ENCODE measurements at regions not wholly inside any gene's neighbourhood (a gene's known extent, or its start where the extent isn't known, plus 50 kb on each side); places are given as distances from the start of the nearest gene placed in this dataset.

DNA sequence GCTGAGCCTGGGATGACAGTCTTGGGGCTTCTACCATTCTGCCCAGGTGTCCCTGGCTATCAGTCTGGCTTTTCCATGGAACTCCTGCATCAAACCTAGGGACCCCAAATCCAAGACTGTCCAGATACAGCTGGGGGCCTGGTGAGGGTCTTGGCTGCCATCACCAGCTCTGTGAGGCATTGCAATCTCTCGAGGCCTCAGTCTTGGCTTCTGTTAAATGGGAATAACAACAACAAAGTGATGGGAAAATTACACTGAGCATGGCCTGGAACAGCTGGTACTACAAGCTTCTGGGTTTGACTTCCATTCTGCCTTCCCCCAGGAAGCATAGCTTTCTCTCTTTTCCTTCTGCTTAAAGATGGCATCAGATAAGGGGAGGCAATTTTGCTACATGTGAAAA is 50.0 kb upstream of the LCTL start:
- TF ChIP-seq TAF1 (IDR thresholded peaks at IDR 0.05; ENCODE audit: borderline replicate concordance, insufficient read depth, low read length) (no peak), FOXP2 (optimal IDR thresholded peaks at IDR 0.05; ENCODE audit: borderline replicate concordance, extremely low read depth, extremely low read length, insufficient read depth) (no peak), SIN3A (IDR thresholded peaks at IDR 0.05; ENCODE audit: borderline replicate concordance, insufficient read depth, low read length) (no peak), POLR2AphosphoS5 (IDR thresholded peaks at IDR 0.05; ENCODE audit: low read depth, low read length) (no peak)
- TF ChIP-seq, protein P1, sequence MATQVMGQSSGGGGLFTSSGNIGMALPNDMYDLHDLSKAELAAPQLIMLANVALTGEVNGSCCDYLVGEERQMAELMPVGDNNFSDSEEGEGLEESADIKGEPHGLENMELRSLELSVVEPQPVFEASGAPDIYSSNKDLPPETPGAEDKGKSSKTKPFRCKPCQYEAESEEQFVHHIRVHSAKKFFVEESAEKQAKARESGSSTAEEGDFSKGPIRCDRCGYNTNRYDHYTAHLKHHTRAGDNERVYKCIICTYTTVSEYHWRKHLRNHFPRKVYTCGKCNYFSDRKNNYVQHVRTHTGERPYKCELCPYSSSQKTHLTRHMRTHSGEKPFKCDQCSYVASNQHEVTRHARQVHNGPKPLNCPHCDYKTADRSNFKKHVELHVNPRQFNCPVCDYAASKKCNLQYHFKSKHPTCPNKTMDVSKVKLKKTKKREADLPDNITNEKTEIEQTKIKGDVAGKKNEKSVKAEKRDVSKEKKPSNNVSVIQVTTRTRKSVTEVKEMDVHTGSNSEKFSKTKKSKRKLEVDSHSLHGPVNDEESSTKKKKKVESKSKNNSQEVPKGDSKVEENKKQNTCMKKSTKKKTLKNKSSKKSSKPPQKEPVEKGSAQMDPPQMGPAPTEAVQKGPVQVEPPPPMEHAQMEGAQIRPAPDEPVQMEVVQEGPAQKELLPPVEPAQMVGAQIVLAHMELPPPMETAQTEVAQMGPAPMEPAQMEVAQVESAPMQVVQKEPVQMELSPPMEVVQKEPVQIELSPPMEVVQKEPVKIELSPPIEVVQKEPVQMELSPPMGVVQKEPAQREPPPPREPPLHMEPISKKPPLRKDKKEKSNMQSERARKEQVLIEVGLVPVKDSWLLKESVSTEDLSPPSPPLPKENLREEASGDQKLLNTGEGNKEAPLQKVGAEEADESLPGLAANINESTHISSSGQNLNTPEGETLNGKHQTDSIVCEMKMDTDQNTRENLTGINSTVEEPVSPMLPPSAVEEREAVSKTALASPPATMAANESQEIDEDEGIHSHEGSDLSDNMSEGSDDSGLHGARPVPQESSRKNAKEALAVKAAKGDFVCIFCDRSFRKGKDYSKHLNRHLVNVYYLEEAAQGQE (IDR thresholded peaks at IDR 0.05; ENCODE audit: insufficient read depth in 1 of 2, low read depth in 2 of 2, low read length in 2 of 2): no peak

GRCh38 chr15:66617137-66618090 is 51.6 kb upstream of the LCTL start:
- peak; percentile 98 for TF ChIP-seq FOXP2 (optimal IDR thresholded peaks at IDR 0.05; ENCODE audit: borderline replicate concordance, extremely low read depth, extremely low read length, insufficient read depth)
- TF ChIP-seq, protein P1 (IDR thresholded peaks at IDR 0.05; ENCODE audit: insufficient read depth in 1 of 2, low read depth in 2 of 2, low read length in 2 of 2): peak in 1 of 2 experiments; percentile 65; a peak in 1 of 4 replicates
- 0 out of 2 replicates have a peak, but pooled peaks have one; percentile 62 for TF ChIP-seq SIN3A (IDR thresholded peaks at IDR 0.05; ENCODE audit: borderline replicate concordance, insufficient read depth, low read length)
- no peak; the same call in 1 of the 2 replicates for TF ChIP-seq POLR2AphosphoS5 (IDR thresholded peaks at IDR 0.05; ENCODE audit: low read depth, low read length)
- TF ChIP-seq TAF1 (IDR thresholded peaks at IDR 0.05; ENCODE audit: borderline replicate concordance, insufficient read depth, low read length): no peak

GRCh38 chr15:66619152-66619903 is 53.5 kb upstream of the LCTL start:
- TF ChIP-seq TAF1 (IDR thresholded peaks at IDR 0.05; ENCODE audit: borderline replicate concordance, insufficient read depth, low read length) (no peak), FOXP2 (optimal IDR thresholded peaks at IDR 0.05; ENCODE audit: borderline replicate concordance, extremely low read depth, extremely low read length, insufficient read depth) (no peak), SIN3A (IDR thresholded peaks at IDR 0.05; ENCODE audit: borderline replicate concordance, insufficient read depth, low read length) (no peak)

- TF ChIP-seq, protein P1 (IDR thresholded peaks at IDR 0.05; ENCODE audit: insufficient read depth in 1 of 2, low read depth in 2 of 2, low read length in 2 of 2): no peak
- TF ChIP-seq FOXP2 (optimal IDR thresholded peaks at IDR 0.05; ENCODE audit: borderline replicate concordance, extremely low read depth, extremely low read length, insufficient read depth): no peak
- TF ChIP-seq TAF1 (IDR thresholded peaks at IDR 0.05; ENCODE audit: borderline replicate concordance, insufficient read depth, low read length): no peak
- no peak for TF ChIP-seq SIN3A (IDR thresholded peaks at IDR 0.05; ENCODE audit: borderline replicate concordance, insufficient read depth, low read length)
- TF ChIP-seq POLR2AphosphoS5 (IDR thresholded peaks at IDR 0.05; ENCODE audit: low read depth, low read length): no peak
Measured at GRCh38 chr15:66620341-66620740, 54.5 kb upstream of the LCTL start.

- TF ChIP-seq TAF1 (IDR thresholded peaks at IDR 0.05; ENCODE audit: borderline replicate concordance, insufficient read depth, low read length) (no peak), POLR2AphosphoS5 (IDR thresholded peaks at IDR 0.05; ENCODE audit: low read depth, low read length) (no peak), SIN3A (IDR thresholded peaks at IDR 0.05; ENCODE audit: borderline replicate concordance, insufficient read depth, low read length) (no peak)
- TF ChIP-seq, protein P1 (IDR thresholded peaks at IDR 0.05; ENCODE audit: insufficient read depth in 1 of 2, low read depth in 2 of 2, low read length in 2 of 2): no peak
Measured at GRCh38 chr15:66620744-66621344, 55.0 kb upstream of the LCTL start.
